Retinal pigment epithelial cell (primary cell): ENCODE measurements at regions not wholly inside any gene's neighbourhood (a gene's known extent, or its start where the extent isn't known, plus 50 kb on each side); places are given as distances from the start of the nearest gene placed in this dataset.

ENCODE experiments used
- DNase-seq: peaks from one replicate; pipeline ENCODE4 v3.0.0-alpha.2; 2010; ENCODE audit warnings: low read depth
- H3K4me3 ChIP-seq: 2 replicates; pipeline ENCODE4 v1.5.1; 2011; ENCODE audit warnings: mild to moderate bottlenecking, low read length, control low read depth, moderate library complexity
- TF ChIP-seq, protein P1 (sequence below): conservative IDR thresholded peaks from 2 replicates; pipeline ENCODE4 v1.5.1; 2011; ENCODE audit warnings: low read depth, low read length, control low read depth, inconsistent platforms

DNA sequence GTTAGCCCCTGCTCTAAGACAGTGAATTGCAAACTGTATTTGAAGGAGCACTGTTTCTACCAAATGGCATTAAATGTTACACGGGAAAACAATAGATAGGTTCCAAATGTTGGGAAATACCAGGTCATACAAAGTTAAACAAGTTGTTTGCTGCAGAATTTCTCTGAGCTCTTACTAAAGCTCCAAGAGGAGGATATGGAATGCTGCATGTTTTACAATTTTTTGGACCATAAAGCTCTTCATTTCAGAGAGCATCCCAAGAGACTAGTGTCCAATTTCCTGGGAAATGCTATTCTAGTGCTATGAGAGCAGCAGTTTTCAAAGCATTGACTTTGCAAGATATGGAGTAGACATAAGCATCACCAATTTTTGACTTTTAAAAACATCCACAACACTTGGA is 155.6 kb upstream of the CCDC68 start:
- no peak for DNase-seq
- TF ChIP-seq, protein P1, sequence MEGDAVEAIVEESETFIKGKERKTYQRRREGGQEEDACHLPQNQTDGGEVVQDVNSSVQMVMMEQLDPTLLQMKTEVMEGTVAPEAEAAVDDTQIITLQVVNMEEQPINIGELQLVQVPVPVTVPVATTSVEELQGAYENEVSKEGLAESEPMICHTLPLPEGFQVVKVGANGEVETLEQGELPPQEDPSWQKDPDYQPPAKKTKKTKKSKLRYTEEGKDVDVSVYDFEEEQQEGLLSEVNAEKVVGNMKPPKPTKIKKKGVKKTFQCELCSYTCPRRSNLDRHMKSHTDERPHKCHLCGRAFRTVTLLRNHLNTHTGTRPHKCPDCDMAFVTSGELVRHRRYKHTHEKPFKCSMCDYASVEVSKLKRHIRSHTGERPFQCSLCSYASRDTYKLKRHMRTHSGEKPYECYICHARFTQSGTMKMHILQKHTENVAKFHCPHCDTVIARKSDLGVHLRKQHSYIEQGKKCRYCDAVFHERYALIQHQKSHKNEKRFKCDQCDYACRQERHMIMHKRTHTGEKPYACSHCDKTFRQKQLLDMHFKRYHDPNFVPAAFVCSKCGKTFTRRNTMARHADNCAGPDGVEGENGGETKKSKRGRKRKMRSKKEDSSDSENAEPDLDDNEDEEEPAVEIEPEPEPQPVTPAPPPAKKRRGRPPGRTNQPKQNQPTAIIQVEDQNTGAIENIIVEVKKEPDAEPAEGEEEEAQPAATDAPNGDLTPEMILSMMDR = no peak
- no peak overlapping the region for H3K4me3 ChIP-seq

DNA sequence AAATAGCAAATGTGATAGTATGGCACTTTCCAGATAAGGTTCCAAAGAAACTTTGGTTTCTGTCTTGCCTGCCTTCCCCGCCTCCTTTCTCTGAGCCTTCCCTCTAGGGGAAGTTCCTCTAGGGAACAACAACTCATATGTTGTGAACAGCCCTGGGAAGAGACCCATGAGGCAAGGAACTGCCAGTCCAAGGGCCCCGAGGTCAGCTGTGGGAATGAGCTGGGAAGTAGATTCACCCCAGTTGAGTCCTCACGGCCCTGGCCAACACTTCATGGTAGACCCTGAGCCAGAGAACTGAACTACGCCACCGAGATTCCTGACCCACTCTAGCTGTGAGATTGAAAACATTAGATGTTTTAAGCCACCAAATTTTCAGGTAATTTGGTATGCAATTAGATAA is 154.5 kb upstream of the CCDC68 start:
- DNase-seq = no peak
- H3K4me3 ChIP-seq = no peak overlapping the region
- TF ChIP-seq, protein P1 = no peak

DNA sequence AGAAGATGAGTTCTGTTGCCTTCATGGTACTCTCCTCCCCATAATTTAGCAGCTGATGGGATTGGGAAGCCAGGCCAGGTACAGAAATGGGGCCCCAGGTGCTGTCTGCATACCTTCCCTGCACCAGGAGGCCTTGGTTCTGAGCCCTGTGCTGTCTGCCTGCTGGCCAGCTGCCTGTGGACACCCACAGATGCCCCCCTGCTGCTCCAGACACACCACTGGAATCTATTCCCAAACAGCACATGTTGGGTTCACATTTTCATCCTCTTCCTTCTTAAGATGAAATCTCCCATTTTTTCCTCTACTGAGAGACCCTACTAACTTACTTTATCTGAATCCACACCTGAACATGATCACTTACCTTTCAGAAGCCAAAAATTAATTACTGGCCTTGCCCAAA is 152.0 kb upstream of the CCDC68 start:
- no peak for DNase-seq
- TF ChIP-seq, protein P1 = no peak
- no peak overlapping the region for H3K4me3 ChIP-seq

DNA sequence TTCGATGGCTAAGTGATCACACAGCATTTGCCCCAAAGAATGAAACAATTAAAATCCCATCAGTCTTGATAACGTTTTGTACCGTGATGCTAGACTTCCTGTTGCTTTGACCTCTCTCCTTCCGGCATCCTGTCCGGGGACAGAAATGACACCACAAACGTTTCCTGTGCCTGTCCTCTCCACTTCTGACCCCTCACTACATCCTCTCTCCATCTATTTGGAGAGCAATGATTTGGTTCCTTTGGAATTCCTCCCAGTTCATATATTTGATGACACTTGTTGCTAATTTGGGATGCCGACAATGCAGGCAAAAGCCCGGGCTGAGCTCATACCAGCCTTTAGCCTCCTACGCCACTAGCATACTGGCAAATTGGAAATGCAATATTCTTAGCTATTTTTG is 151.2 kb upstream of the CCDC68 start:
- H3K4me3 ChIP-seq = no peak overlapping the region
- TF ChIP-seq, protein P1 = no peak
- DNase-seq = no peak

DNA sequence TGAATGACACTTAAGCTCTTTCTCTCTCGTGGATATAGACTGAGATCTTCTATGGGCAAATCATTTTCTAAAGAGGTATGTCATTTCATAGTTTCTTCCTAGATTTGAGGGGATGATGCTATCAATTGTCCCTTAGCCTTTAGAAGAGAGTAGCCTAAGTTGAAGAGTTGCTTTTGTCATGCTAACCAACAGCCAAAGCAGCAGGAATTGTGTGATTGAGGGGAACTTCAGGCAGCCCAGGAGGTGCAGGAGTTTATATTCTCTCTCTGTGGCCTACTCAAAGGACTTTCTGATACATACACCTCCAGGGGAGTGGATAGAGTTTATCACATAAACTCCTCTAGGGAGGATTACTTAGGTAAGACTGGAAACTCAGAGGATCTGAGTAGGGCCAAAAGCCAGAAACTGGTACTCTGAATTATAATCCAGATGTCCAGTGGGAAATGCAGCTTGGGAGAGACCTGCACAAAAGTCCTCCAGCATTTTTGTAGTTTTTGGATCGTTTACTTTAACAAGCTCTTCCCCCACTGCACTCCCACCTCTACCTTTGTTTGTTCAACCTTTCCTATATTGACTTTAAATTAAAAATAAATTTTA is 150.7 kb upstream of the CCDC68 start:
- TF ChIP-seq, protein P1 = no peak
- no peak overlapping the region for H3K4me3 ChIP-seq
- DNase-seq = no peak

DNA sequence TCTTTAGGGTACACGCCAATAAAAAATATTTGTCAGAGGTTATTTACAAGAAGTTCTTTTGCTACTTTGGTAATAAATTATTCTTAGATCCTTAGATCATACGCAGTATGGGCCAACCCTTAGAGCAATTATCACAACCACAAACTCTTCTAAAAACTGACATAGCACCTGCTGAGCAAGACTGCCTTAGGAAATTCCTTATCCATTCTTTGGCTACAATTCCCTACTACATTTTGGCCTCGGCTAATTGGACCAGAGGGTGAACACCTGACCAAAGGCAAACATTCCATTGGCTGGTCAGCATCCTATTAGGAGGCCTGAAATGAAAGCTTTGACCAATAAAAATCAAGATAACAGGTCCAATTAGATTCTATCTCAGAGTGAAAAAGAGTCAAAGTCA is 147.6 kb upstream of the CCDC68 start:
- no peak overlapping the region for H3K4me3 ChIP-seq
- TF ChIP-seq, protein P1 = no peak
- DNase-seq = no peak

DNA sequence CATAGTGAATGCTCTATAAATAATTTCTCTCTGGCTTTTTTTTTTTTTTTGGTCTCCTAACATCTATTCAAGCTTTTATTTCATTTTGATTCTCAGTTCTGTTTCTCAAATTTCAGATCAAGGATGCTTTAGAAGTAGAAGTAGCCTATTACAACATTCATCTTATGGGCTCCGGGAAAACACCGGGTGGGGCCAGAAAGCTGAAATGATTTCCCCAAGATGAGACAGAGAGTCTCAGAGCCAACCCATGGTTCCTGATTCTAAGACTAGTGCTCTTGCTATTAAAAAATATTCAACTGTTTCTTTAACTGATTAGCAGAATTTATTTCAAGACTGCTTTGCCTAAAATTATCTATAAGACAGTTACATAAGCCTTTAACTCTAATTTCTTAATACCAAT is 147.2 kb upstream of the CCDC68 start:
- no peak overlapping the region for H3K4me3 ChIP-seq
- no peak for DNase-seq
- TF ChIP-seq, protein P1 = no peak
